DMS153 treated with DMSO at 0.1 percent for 48 hours (cell line): ENCODE measurements at regions not wholly inside any gene's neighbourhood (a gene's known extent, or its start where the extent isn't known, plus 50 kb on each side); places are given as distances from the start of the nearest gene placed in this dataset.

ENCODE experiments used
- DNase-seq: peaks from one replicate; lab custom pipeline; 2025; ENCODE audit not compliant: unreplicated experiment; lab: John Stamatoyannopoulos, UW

- no peak for DNase-seq
Observed at GRCh38 chr3:94564247-94564646, 501.4 kb downstream of the NSUN3 start.

GRCh38 chr3:94568041-94568440 is 505.2 kb downstream of the NSUN3 start:
- DNase-seq, result no peak

- DNase-seq, result no peak
Observed at GRCh38 chr3:94573337-94573736, 510.5 kb downstream of the NSUN3 start.

- DNase-seq, result no peak
Observed at GRCh38 chr3:94587291-94587690, 524.4 kb downstream of the NSUN3 start.

GRCh38 chr3:94593526-94594150 is 530.8 kb downstream of the NSUN3 start:
- DNase-seq, result no peak

- no peak for DNase-seq
Observed at GRCh38 chr3:94596141-94596540, 533.3 kb downstream of the NSUN3 start.

- DNase-seq, result no peak
Observed at GRCh38 chr3:94596887-94597566, 534.2 kb downstream of the NSUN3 start.

- DNase-seq, result no peak
Observed at GRCh38 chr3:94607778-94608177, 544.9 kb downstream of the NSUN3 start.

GRCh38 chr3:94609908-94610307 is 547.0 kb downstream of the NSUN3 start:
- DNase-seq, result no peak

- DNase-seq, result no peak
Observed at GRCh38 chr3:94611596-94611995, 548.7 kb downstream of the NSUN3 start.

GRCh38 chr3:94612631-94613030 is 549.8 kb downstream of the NSUN3 start:
- DNase-seq, result no peak

- no peak for DNase-seq
Observed at GRCh38 chr3:94614192-94614591, 551.3 kb downstream of the NSUN3 start.

- DNase-seq, result no peak
Observed at GRCh38 chr3:94615275-94616065, 552.6 kb downstream of the NSUN3 start.

- no peak for DNase-seq
Observed at GRCh38 chr3:94616833-94617232, 554.0 kb downstream of the NSUN3 start.

- DNase-seq, result no peak
Observed at GRCh38 chr3:94617312-94617711, 554.5 kb downstream of the NSUN3 start.

GRCh38 chr3:94619643-94620042 is 556.8 kb downstream of the NSUN3 start:
- no peak for DNase-seq

- DNase-seq, result no peak
Observed at GRCh38 chr3:94626573-94626972, 563.7 kb downstream of the NSUN3 start.

- DNase-seq, result no peak
Observed at GRCh38 chr3:94627689-94628088, 564.8 kb downstream of the NSUN3 start.

- DNase-seq, result no peak
Observed at GRCh38 chr3:94643400-94643799, 580.5 kb downstream of the NSUN3 start.

- no peak for DNase-seq
Observed at GRCh38 chr3:94645790-94646189, 582.9 kb downstream of the NSUN3 start.

GRCh38 chr3:94647131-94647530 is 584.3 kb downstream of the NSUN3 start:
- DNase-seq, result no peak
